ENCODE measurements at regions not wholly inside any gene's neighbourhood (a gene's known extent, or its start where the extent isn't known, plus 50 kb on each side); places are given as distances from the start of the nearest gene placed in this dataset.

GRCh38 chr20:41956338-41957074, 338.3 kb upstream of the CHD6 start:
- TF ChIP-seq, protein P1, sequence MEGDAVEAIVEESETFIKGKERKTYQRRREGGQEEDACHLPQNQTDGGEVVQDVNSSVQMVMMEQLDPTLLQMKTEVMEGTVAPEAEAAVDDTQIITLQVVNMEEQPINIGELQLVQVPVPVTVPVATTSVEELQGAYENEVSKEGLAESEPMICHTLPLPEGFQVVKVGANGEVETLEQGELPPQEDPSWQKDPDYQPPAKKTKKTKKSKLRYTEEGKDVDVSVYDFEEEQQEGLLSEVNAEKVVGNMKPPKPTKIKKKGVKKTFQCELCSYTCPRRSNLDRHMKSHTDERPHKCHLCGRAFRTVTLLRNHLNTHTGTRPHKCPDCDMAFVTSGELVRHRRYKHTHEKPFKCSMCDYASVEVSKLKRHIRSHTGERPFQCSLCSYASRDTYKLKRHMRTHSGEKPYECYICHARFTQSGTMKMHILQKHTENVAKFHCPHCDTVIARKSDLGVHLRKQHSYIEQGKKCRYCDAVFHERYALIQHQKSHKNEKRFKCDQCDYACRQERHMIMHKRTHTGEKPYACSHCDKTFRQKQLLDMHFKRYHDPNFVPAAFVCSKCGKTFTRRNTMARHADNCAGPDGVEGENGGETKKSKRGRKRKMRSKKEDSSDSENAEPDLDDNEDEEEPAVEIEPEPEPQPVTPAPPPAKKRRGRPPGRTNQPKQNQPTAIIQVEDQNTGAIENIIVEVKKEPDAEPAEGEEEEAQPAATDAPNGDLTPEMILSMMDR (IDR thresholded peaks at IDR 0.05) = peak in 10 of 12 donors; percentile 20 to 57 (median 42)
- no peak for TF ChIP-seq POLR2A (IDR thresholded peaks at IDR 0.05)

Measured in heart left ventricle (tissue), 13 donors.